ENCODE measurements at regions not wholly inside any gene's neighbourhood (a gene's known extent, or its start where the extent isn't known, plus 50 kb on each side); places are given as distances from the start of the nearest gene placed in this dataset.

- TF ChIP-seq POLR2AphosphoS5 (IDR thresholded peaks at IDR 0.05; ENCODE audit: borderline replicate concordance, low read depth, low read length) (no peak), EZH2 (IDR thresholded peaks at IDR 0.05) (no peak)
Observed at GRCh38 chr2:217710211-217710765, 292.5 kb downstream of the TNS1 start.

All from SK-N-MC (cell line).